Midbrain (tissue), 1 donor: ENCODE measurements at regions not wholly inside any gene's neighbourhood (a gene's known extent, or its start where the extent isn't known, plus 50 kb on each side); places are given as distances from the start of the nearest gene placed in this dataset.
"Not testable (repeated sequence)": the region's sequence is repeated elsewhere in the genome, so short reads cannot be mapped to it uniquely, and the experiment has no call there.

Experiments
- DNase-seq: peaks from one replicate; lab custom pipeline; 2025; lab: John Stamatoyannopoulos, UW

GRCh38 chr1:58836408-58836807 lies 52.6 kb upstream of the JUN start:
- no peak for DNase-seq

DNA sequence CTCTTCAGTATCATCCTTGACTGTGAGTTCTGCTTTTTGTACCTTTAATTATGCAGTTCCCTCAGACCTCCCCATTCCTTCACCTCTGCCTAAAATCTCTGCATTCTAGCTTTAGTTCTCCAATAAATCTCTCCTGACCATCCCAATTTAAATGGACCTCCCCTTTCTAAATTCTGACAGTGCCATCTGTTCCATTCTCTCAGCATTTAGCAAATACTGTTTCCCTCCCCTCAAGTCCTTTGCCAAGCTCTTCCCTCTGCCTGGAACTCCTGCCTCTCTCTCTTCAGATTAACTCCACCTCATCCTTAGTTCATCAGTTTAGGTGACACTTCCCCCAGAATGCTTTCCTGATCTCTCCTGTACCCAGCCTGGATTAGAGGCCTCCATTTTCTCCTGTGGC lies 54.0 kb upstream of the JUN start:
- no peak for DNase-seq

GRCh38 chr1:58839147-58839795 lies 55.4 kb upstream of the JUN start:
- no peak for DNase-seq

GRCh38 chr1:58839846-58840835 lies 56.3 kb upstream of the JUN start:
- no peak for DNase-seq

- no peak for DNase-seq
These were observed 57.6 kb upstream of the JUN start for GRCh38 chr1:58841455-58841854.

DNA sequence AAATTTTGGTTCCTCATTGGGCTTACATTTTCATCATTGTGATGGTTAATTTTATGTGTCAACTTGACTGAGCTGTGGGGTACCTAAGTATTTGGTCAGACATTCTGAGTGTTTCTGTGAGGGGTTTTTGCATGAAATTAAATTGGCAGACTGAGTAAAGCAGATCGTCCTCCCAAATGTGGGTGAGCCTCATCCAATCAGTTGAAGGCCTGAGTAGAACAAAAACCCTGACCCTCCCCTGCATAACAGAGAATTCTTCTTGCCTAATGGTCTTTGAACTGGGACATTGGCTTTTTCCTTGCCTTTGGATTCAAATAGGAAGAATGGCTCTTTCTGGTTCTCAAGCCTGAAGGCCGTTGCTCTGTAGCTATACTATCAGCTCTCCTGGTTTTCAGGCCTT lies 59.1 kb upstream of the JUN start:
- DNase-seq = no peak

DNA sequence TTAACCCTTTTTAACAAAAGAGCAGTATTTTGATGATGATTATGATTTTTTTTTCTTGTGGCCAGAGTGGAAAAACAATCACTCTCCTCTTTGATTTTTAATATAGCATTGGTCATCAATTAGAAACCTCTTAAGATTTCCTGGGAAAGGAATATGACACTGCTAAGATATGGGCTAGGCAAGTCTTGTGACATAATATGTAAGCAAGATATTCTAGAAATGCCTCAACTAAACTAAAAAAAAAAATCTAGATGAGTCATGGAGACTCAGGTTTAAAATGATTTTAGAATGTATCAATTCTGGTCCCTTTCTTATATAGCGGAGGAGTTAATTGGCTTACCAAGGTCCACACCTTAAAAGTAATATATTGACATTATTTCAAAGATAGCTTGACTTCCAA lies 60.3 kb upstream of the JUN start:
- no peak for DNase-seq

GRCh38 chr1:58845942-58846341 lies 62.1 kb upstream of the JUN start:
- DNase-seq = no peak

GRCh38 chr1:58848818-58849411 lies 65.1 kb upstream of the JUN start:
- DNase-seq = no peak

GRCh38 chr1:58849551-58849950 lies 65.7 kb upstream of the JUN start:
- DNase-seq = no peak

GRCh38 chr1:58850636-58851035 lies 66.8 kb upstream of the JUN start:
- no peak for DNase-seq

- no peak for DNase-seq
These were observed 69.1 kb upstream of the JUN start for GRCh38 chr1:58852731-58853485.

DNA sequence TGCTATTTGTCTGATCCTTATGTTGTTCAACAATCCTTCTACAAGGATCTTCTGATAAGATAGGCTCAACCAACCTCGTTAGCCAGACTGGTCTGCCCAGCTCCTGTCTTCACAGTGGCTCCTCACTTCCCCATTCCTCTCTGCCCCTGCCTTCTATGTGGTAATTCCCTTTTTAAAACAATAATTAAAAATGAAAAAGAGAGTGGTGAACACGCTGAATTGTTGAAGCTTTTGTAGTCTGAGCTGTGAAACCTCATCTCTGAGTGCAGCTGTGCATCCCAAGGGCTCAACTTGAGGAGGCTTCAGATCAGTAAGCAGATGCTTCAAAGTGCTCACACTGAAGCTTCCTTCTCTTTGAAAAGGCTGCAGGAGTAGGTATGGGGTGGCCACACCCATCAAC lies 70.7 kb upstream of the JUN start:
- DNase-seq = no peak

DNA sequence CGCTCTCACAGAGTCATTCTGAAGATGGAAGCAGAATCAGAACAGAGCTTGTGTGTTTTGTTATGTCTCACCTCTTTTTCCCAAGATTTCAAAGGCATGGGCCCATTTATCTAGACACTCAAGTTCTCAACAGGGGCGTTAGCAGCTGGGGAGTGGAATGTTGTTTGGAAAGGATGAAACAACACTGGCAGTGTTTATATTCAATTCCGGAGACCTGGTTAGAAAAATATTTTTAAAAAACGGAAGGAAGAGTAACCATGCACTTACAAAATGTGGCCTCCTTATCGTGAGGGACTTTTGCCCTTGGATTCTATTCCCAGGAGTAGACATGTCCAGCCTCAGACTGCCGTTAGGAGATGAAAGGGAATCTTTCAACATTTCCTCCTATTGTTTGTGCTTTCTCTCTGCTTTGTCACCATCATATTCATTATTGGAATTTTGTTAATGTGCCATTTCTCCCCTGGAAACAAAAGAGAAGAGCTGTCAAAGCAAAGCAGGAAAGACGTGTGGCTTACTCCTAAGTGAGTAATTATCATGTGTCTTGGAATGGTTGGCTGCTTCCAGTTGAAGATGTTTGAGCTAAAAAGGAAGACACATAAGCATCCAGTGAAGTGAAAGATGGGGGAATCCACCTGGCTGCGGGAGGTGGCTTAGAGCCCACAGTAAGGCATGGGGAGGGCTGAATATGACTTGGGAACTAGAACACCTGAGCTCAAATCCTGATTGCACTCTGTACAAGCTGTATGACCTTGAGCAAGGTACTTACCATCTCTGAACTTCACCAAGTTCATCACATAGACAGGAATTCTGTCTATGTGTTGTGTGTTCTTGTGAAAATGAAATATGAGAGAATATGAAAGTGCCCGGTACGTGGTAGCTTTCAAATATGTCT lies 71.7 kb upstream of the JUN start:
- DNase-seq = no peak

- DNase-seq = not testable (repeated sequence)
These were observed 72.4 kb upstream of the JUN start for GRCh38 chr1:58856281-58856680.

DNA sequence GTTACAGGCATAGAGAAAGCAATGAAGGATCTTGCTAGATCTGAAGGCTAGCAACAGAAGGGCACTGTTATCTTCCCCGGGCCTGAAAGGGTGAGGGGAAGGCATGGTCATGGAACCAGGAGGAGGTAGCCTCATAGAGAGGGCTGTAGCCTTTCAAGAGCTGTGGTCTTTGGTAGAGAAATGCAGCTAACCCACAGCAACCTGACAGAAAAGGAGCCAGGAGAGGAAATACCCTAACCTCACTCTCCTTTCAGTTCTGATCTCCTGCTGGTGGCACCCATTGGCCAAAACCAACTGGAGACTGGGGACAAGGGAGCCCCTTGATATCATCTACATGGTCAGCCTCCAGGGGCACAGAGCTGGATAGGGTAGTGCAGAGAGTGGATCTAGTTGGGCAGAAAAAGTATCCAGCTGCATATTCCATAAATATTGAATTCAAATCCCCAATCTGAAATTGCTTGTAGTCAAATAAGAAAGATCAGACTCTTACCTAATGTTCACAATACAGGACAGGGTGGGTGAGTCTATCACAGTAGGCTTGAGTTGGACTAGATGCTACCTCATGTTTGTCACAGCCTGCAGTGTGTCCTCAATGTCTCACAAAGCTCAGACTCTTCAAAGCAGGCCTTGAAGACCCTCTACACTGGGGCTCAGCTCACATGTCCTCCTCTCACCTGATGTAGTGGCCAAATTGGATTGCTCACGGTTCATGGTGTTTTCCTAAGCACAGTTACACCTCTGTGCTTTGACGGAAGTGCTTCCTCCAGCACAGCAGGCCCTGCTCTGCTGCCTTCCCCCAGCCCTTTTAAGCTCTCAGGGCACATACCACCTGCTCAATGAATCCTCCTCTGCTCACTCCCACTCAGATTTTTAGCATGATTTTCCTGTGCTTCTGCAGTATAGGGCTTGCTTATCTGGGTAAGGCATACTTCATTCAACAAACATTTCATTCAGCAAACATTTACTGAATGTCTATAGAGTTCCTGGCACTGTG lies 74.1 kb upstream of the JUN start:
- no peak for DNase-seq

DNA sequence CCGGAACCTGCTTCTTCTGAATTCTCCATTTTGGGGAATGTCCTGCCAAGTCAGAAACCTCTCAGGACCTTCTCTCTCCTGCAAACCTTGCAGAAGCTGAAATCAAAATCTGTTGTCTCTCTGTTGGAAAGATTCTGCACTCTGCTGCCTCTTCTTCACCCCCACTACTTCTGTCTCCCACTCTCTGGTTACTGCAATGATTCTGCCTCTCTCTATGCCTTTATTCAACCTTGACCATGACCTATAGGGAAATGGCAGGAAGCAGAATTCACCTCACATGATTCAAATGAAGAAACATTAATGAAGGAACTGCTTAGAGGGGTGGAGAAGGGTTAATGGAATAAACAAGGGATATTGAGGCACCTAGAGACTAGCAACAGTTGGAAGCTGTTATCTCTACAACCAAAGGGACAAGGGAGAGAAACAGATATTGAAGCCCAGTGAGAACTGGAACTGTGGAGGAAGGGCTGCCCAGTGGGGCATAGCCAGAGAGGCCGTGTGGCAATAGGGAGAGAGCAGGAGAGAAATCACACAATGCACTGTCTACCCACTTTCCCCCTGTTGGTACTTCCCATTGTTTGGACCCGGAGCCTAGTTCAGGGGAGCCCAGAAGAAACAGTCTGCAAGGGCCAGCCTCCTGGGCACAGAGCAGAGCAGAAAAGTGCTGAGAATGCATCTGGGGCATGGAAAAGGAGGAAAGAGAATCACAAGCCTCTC lies 76.1 kb upstream of the JUN start:
- no peak for DNase-seq

DNA sequence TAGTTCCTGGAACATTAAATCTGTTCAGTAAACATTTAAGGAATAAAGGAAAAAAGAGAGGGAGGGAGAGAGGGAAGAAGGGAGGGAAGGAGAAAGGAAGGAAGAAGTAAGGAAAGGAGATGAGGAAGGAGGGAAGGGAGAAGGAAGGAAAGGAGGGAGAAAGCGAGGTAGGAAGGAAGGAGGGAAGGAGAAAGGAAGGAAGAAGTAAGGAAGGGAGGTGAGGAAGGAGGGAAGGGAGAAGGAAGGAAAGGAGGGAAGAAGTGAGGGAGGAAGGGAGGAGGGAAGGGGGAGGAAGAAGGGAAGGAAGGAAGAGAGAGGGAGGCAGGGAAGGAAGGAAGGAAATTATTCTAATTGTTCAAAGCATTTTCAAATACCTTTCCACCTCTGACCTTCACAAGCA lies 77.2 kb upstream of the JUN start:
- no peak for DNase-seq

GRCh38 chr1:58861506-58861905 lies 77.7 kb upstream of the JUN start:
- no peak for DNase-seq
